DND-41 (cell line): ENCODE measurements at regions not wholly inside any gene's neighbourhood (a gene's known extent, or its start where the extent isn't known, plus 50 kb on each side); places are given as distances from the start of the nearest gene placed in this dataset.

Experiments used
- CTCF ChIP-seq: IDR thresholded peaks from 2 replicates; pipeline ENCODE4 v1.5.1; 2012; ENCODE audit warnings: borderline replicate concordance, low read length, moderate library complexity, mild to moderate bottlenecking; ENCODE audit not compliant: poor library complexity, severe bottlenecking; ENCODE audit errors: extremely low read depth
- EZH2 ChIP-seq: IDR thresholded peaks from 3 replicates; pipeline ENCODE4 v1.6.1; 2012; ENCODE audit warnings: borderline replicate concordance, low read depth, mild to moderate bottlenecking, moderate library complexity, low read length, inconsistent platforms; ENCODE audit not compliant: severe bottlenecking

GRCh38 chr12:114245555-114245954, 160.4 kb downstream of the TBX5 start:
- TF ChIP-seq CTCF (no peak), EZH2 (no peak)
